IMR-90 (cell line): ENCODE measurements at regions not wholly inside any gene's neighbourhood (a gene's known extent, or its start where the extent isn't known, plus 50 kb on each side); places are given as distances from the start of the nearest gene placed in this dataset.

Source experiments
- ATAC-seq: fragments of 200-7000 bp; cut with Tn5 transposase; 2 replicates; pipeline ENCODE4 v1.9.1; 2020; ENCODE audit warnings: low read depth, mild to moderate bottlenecking, moderate library complexity
- BruUV-seq: library from RNA; stranded (reverse); fragments of 400-500 nt; replicated peaks from 2 replicates; lab custom pipeline; 2021; lab: Mats Ljungman, UMichigan
- CTCF ChIA-PET: fragments of 300-600 bp; formaldehyde crosslinking; extraction: SDS; loops from one replicate; lab custom pipeline; 2021; ENCODE audit warnings: antibody characterized with exemption; lab: Yijun Ruan, JAX
- POLR2A ChIA-PET: fragments of 300-600 bp; sonication (Branson Sonifier 250); formaldehyde crosslinking; loops from one replicate; lab custom pipeline; 2022; ENCODE audit warnings: antibody characterized with exemption; ENCODE audit not compliant: unreplicated experiment; lab: Charles Lee
- DNase-seq: peaks from one replicate; pipeline ENCODE4 v3.0.0; 2013
- H2AFZ ChIP-seq: replicated peaks from 2 replicates; pipeline ENCODE3; 2013; ENCODE audit warnings: low read length, mild to moderate bottlenecking; ENCODE audit not compliant: poor library complexity
- H2AK5ac ChIP-seq: 2 replicates; pipeline ENCODE4 v1.6.1; 2013; ENCODE audit warnings: low read depth, low read length, inconsistent platforms
- H2AK9ac ChIP-seq: replicated peaks from 2 replicates; pipeline ENCODE3; 2013; ENCODE audit warnings: mild to moderate bottlenecking, low read depth, low read length, moderate library complexity; ENCODE audit not compliant: poor library complexity
- H2BK120ac ChIP-seq: 2 replicates; pipeline ENCODE4 v1.6.1; 2013; ENCODE audit warnings: low read depth, low read length, inconsistent platforms
- H2BK15ac ChIP-seq: 3 replicates; pipeline ENCODE4 v1.6.1; 2013; ENCODE audit warnings: low read depth, low read length, inconsistent platforms
- H2BK20ac ChIP-seq: 2 replicates; pipeline ENCODE4 v1.6.1; 2013; ENCODE audit warnings: low read depth, mild to moderate bottlenecking, inconsistent platforms, low read length, moderate library complexity
- H2BK5ac ChIP-seq: 2 replicates; pipeline ENCODE4 v1.6.1; 2013; ENCODE audit warnings: mild to moderate bottlenecking, low read depth, low read length, inconsistent platforms; ENCODE audit not compliant: poor library complexity, severe bottlenecking
- H3K14ac ChIP-seq: replicated peaks from 2 replicates; pipeline ENCODE4 v1.6.1; 2013; ENCODE audit warnings: low read depth, low read length, inconsistent platforms
- H3K18ac ChIP-seq: 2 replicates; pipeline ENCODE4 v1.6.1; 2013; ENCODE audit warnings: low read depth, low read length, control low read depth
- H3K23ac ChIP-seq: 2 replicates; pipeline ENCODE4 v1.6.1; 2013; ENCODE audit warnings: low read depth, low read length, inconsistent platforms
- H3K27ac ChIP-seq: 2 replicates; pipeline ENCODE4 v1.5.1; 2013; ENCODE audit warnings: mild to moderate bottlenecking, control low read depth, low read length; ENCODE audit not compliant: insufficient read depth
- H3K27me3 ChIP-seq: 2 replicates; pipeline ENCODE4 v1.6.1; 2013; ENCODE audit warnings: low read length; ENCODE audit not compliant: control insufficient read depth, insufficient read depth
- H3K36me3 ChIP-seq: 2 replicates; pipeline ENCODE4 v1.6.1; 2013; ENCODE audit warnings: low read length, mixed read lengths; ENCODE audit not compliant: control insufficient read depth, insufficient read depth
- H3K4ac ChIP-seq: 2 replicates; pipeline ENCODE4 v1.6.1; 2013; ENCODE audit warnings: low read depth, low read length, inconsistent platforms
- H3K4me1 ChIP-seq: 2 replicates; pipeline ENCODE4 v1.6.1; 2013; ENCODE audit warnings: low read length, mixed read lengths; ENCODE audit not compliant: control insufficient read depth, insufficient read depth
- H3K4me2 ChIP-seq: 2 replicates; pipeline ENCODE4 v1.6.1; 2013; ENCODE audit warnings: low read depth, mild to moderate bottlenecking, control low read depth, low read length, moderate library complexity
- H3K4me3 ChIP-seq: 2 replicates; pipeline ENCODE4 v1.5.1; 2013; ENCODE audit warnings: low read depth, mild to moderate bottlenecking, control low read depth, low read length, moderate library complexity; ENCODE audit not compliant: insufficient read depth
- H3K56ac ChIP-seq: 2 replicates; pipeline ENCODE4 v1.6.1; 2013; ENCODE audit warnings: low read length, inconsistent platforms; ENCODE audit not compliant: insufficient read depth; ENCODE audit errors: extremely low read depth
- H3K79me1 ChIP-seq, 2 experiments: 2 replicates each; pipeline ENCODE4 v1.6.1; 2013; ENCODE audit warnings: low read length in 2 of 2, inconsistent platforms in 1 of 2, low read depth in 1 of 2
- H3K9ac ChIP-seq: 2 replicates; pipeline ENCODE4 v1.6.1; 2013; ENCODE audit warnings: low read depth, low read length, control low read depth
- H3K9me1 ChIP-seq: 2 replicates; pipeline ENCODE4 v1.6.1; 2013; ENCODE audit warnings: low read length, inconsistent platforms; ENCODE audit not compliant: insufficient read depth
- H3K9me3 ChIP-seq: 2 replicates; pipeline ENCODE4 v1.6.1; 2013; ENCODE audit warnings: low read length; ENCODE audit not compliant: control insufficient read depth, insufficient read depth
- H4K20me1 ChIP-seq: 2 replicates; pipeline ENCODE4 v1.6.1; 2013; ENCODE audit warnings: low read length, inconsistent platforms; ENCODE audit not compliant: insufficient read depth
- H4K5ac ChIP-seq: 2 replicates; pipeline ENCODE4 v1.6.1; 2013; ENCODE audit warnings: mild to moderate bottlenecking, low read depth, low read length, control low read depth
- H4K8ac ChIP-seq, 2 experiments: 2 replicates each; pipeline ENCODE4 v1.6.1; 2013; ENCODE audit warnings: low read depth in 2 of 2, low read length in 2 of 2, control low read depth in 1 of 2, inconsistent platforms in 1 of 2
- H4K91ac ChIP-seq: 2 replicates; pipeline ENCODE4 v1.6.1; 2013; ENCODE audit warnings: low read depth, low read length, inconsistent platforms; ENCODE audit not compliant: insufficient read depth
- BHLHE40 ChIP-seq: fragments of 150-350 bp; IDR thresholded peaks from 2 replicates; pipeline ENCODE4 v1.6.1; 2016; ENCODE audit warnings: mild to moderate bottlenecking, low read depth, low read length
- CEBPB ChIP-seq: IDR thresholded peaks from 2 replicates; pipeline ENCODE4 v1.6.1; 2012; ENCODE audit warnings: low read depth, low read length, improper control_type of control experiment
- CHD1 ChIP-seq: IDR thresholded peaks from 2 replicates; pipeline ENCODE4 v1.6.1; 2012; ENCODE audit warnings: low read depth, low read length, improper control_type of control experiment
- CTCF ChIP-seq: conservative IDR thresholded peaks from 2 replicates; pipeline ENCODE4 v1.5.1; 2012; ENCODE audit warnings: mild to moderate bottlenecking, low read depth, low read length, improper control_type of control experiment
- MAZ ChIP-seq: IDR thresholded peaks from 2 replicates; pipeline ENCODE4 v1.6.1; 2012; ENCODE audit warnings: low read depth, mild to moderate bottlenecking, low read length, improper control_type of control experiment, moderate library complexity, borderline replicate concordance
- MXI1 ChIP-seq: IDR thresholded peaks from 2 replicates; pipeline ENCODE4 v1.6.1; 2012; ENCODE audit warnings: low read depth, mild to moderate bottlenecking, low read length, moderate library complexity, borderline replicate concordance
- POLR2A ChIP-seq: IDR thresholded peaks from 2 replicates; pipeline ENCODE4 v1.6.1; 2012; ENCODE audit warnings: mild to moderate bottlenecking, low read depth, low read length
- RCOR1 ChIP-seq: IDR thresholded peaks from 2 replicates; pipeline ENCODE4 v1.6.1; 2012; ENCODE audit warnings: mild to moderate bottlenecking, low read length, improper control_type of control experiment; ENCODE audit not compliant: insufficient replicate concordance
- RFX5 ChIP-seq: IDR thresholded peaks from 2 replicates; pipeline ENCODE4 v1.8.0; 2012; ENCODE audit warnings: low read depth, mild to moderate bottlenecking, low read length, moderate library complexity
- WGBS, 2 experiments: methylation state at CpG; one replicate each; pipeline versions ENCODE4 v1.1.5 to v1.1.7; 2013; ENCODE audit warnings: missing lambda C conversion rate in 2 of 2; ENCODE audit not compliant: insufficient read length in 1 of 2; ENCODE audit errors: extremely low coverage in 2 of 2; 5-methylcytosine and 5-hydroxymethylcytosine counted together
- dilution Hi-C: fragments of 300-500 bp; cut with HindIII; formaldehyde crosslinking; loops from one replicate; pipeline ENCODE4 v1.14.3; 2018; ENCODE audit warnings: low sequenced_read_pairs; ENCODE audit not compliant: unreplicated experiment
- in situ Hi-C: fragments of 300-500 bp; cut with MboI; formaldehyde crosslinking; loops from 3 replicates; pipeline ENCODE4 v1.14.3; 2019; ENCODE audit warnings: low sequenced_read_pairs, inconsistent platforms, mixed read lengths
- intact Hi-C: fragments of 100-400 bp; cut with micrococcal nuclease; formaldehyde crosslinking; loops from 2 replicates; pipeline ENCODE4 v1.10.0; 2022
- TF ChIP-seq, protein P1 (sequence below): fragments of 150-350 bp; IDR thresholded peaks from 2 replicates; pipeline ENCODE4 v1.6.1; 2016; ENCODE audit warnings: low read depth, mild to moderate bottlenecking, low read length, moderate library complexity, borderline replicate concordance

GRCh38 chrX:26871967-26872366 lies 591.2 kb downstream of the PPP4R3C start:
- Histone ChIP-seq H3K23ac (no peak overlapping the region), H2BK15ac (no peak overlapping the region), H3K4ac (no peak overlapping the region), H3K79me1 (no peaks in the 10 kb centered on the region), H2BK20ac (no peak overlapping the region), H3K9ac (no peak overlapping the region), H4K8ac (no peak overlapping the region), H3K4me3 (no peak overlapping the region), H3K56ac (no peak overlapping the region), H4K20me1 (no peaks in the 10 kb centered on the region), H3K18ac (no peak overlapping the region), H3K27me3 (no peaks in the 10 kb centered on the region), H3K9me1 (no peaks in the 10 kb centered on the region), H3K9me3 (0 out of 2 replicates have a peak, but pooled peaks cover 2% of the 10 kb centered on the region), H2BK120ac (no peak overlapping the region), H2AK9ac (no peak overlapping the region), H3K27ac (no peak overlapping the region), H3K4me2 (no peak overlapping the region), H2BK5ac (no peak overlapping the region), H4K91ac (no peak overlapping the region), H4K5ac (no peak overlapping the region), H2AK5ac (no peak overlapping the region), H3K14ac (no peak overlapping the region), H3K36me3 (no peaks in the 10 kb centered on the region), H2AFZ (no peak overlapping the region), H3K4me1 (no peaks in the 10 kb centered on the region)
- in situ Hi-C loops (no loop called here), intact Hi-C loops (no loop called here), dilution Hi-C loops (no loop called here)
- no TSS peak for BruUV-seq
- ATAC-seq (no peak), DNase-seq (no peak)
- ChIA-PET CTCF (no interaction called here), POLR2A (no interaction called here)
- no CpG with 5 or more reads among the region's 1 CpG for WGBS, 2 experiments
- TF ChIP-seq CHD1 (no peak), MXI1 (no peak), MAZ (no peak), CTCF (no peak), POLR2A (no peak), RCOR1 (no peak), BHLHE40 (no peak), RFX5 (no peak), CEBPB (no peak)
- TF ChIP-seq, protein P1, sequence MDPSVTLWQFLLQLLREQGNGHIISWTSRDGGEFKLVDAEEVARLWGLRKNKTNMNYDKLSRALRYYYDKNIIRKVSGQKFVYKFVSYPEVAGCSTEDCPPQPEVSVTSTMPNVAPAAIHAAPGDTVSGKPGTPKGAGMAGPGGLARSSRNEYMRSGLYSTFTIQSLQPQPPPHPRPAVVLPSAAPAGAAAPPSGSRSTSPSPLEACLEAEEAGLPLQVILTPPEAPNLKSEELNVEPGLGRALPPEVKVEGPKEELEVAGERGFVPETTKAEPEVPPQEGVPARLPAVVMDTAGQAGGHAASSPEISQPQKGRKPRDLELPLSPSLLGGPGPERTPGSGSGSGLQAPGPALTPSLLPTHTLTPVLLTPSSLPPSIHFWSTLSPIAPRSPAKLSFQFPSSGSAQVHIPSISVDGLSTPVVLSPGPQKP: no peak
